WTC11 (cell line): ENCODE measurements at regions not wholly inside any gene's neighbourhood (a gene's known extent, or its start where the extent isn't known, plus 50 kb on each side); places are given as distances from the start of the nearest gene placed in this dataset.

Experiments
- ATF1 ChIP-seq: sonication (generic); formaldehyde crosslinking; IDR thresholded peaks from 2 replicates; pipeline ENCODE4 v1.8.1; 2023; ENCODE audit warnings: mild to moderate bottlenecking, moderate library complexity, missing genetic modification reagents
- FOXJ3 ChIP-seq: sonication (generic); formaldehyde crosslinking; IDR thresholded peaks from 2 replicates; pipeline ENCODE4 v1.9.0; 2021; ENCODE audit warnings: missing genetic modification reagents, mild to moderate bottlenecking, borderline replicate concordance
- IRF2 ChIP-seq: sonication (generic); formaldehyde crosslinking; IDR thresholded peaks from 2 replicates; pipeline ENCODE4 v1.8.0; 2022; ENCODE audit warnings: low read depth, missing genetic modification reagents, borderline replicate concordance
- ZBTB21 ChIP-seq: sonication (generic); formaldehyde crosslinking; IDR thresholded peaks from 2 replicates; pipeline ENCODE4 v1.8.1; 2023; ENCODE audit warnings: mild to moderate bottlenecking, missing genetic modification reagents, borderline replicate concordance
- ZNF121 ChIP-seq: sonication (generic); formaldehyde crosslinking; IDR thresholded peaks from 2 replicates; pipeline ENCODE4 v1.8.0; 2023; ENCODE audit warnings: missing genetic modification reagents
- TF ChIP-seq, protein P1 (sequence below): sonication (generic); formaldehyde crosslinking; IDR thresholded peaks from 2 replicates; pipeline ENCODE4 v1.8.0; 2022; ENCODE audit warnings: mild to moderate bottlenecking, missing genetic modification reagents
- TF ChIP-seq, protein P2 (sequence below): sonication (generic); formaldehyde crosslinking; IDR thresholded peaks from 2 replicates; pipeline ENCODE4 v1.8.0; 2023; ENCODE audit warnings: mild to moderate bottlenecking, missing genetic modification reagents
- TF ChIP-seq, protein P3 (sequence below): sonication (generic); formaldehyde crosslinking; conservative IDR thresholded peaks from 2 replicates; pipeline ENCODE4 v1.8.1; 2022; ENCODE audit warnings: mild to moderate bottlenecking, missing genetic modification reagents
- TF ChIP-seq, protein P4 (sequence below): fragments of 200-600 bp; IDR thresholded peaks from 2 replicates; pipeline ENCODE4 v1.8.0; 2022; ENCODE audit warnings: antibody characterized with exemption
- TF ChIP-seq, protein P5 (sequence below): sonication (generic); formaldehyde crosslinking; conservative IDR thresholded peaks from 2 replicates; pipeline ENCODE4 v1.8.1; 2023; ENCODE audit warnings: mild to moderate bottlenecking, low read depth, missing genetic modification reagents, moderate library complexity

DNA sequence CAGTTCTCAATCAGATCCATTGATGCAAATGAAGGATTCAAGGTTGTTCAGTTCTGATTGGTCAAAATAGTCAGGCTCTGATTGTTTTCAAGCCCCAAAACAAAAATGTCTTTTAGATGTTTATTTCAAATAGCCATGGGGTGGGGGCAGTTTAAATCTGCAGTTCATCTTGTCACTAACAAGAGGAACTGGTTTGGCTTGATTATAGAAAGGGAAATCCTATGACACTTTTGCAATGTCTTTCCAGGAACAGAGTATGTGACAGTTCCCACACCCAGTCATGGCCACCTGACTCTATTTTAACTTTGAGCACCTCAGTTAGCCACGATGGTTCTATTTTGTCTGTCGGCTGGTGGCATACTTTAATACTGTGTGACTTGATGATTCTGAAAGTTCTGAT is 1544.1 kb downstream of the PLA2G4A start:
- no peak for TF ChIP-seq ZNF121 (CRISPR knock-in tag)
- TF ChIP-seq FOXJ3 (CRISPR knock-in tag): no peak
- no peak for TF ChIP-seq IRF2 (CRISPR knock-in tag)
- TF ChIP-seq, protein P1, sequence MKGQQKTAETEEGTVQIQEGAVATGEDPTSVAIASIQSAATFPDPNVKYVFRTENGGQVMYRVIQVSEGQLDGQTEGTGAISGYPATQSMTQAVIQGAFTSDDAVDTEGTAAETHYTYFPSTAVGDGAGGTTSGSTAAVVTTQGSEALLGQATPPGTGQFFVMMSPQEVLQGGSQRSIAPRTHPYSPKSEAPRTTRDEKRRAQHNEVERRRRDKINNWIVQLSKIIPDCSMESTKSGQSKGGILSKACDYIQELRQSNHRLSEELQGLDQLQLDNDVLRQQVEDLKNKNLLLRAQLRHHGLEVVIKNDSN (CRISPR knock-in tag): no peak
- no peak for TF ChIP-seq ZBTB21 (CRISPR knock-in tag)
- TF ChIP-seq, protein P2, sequence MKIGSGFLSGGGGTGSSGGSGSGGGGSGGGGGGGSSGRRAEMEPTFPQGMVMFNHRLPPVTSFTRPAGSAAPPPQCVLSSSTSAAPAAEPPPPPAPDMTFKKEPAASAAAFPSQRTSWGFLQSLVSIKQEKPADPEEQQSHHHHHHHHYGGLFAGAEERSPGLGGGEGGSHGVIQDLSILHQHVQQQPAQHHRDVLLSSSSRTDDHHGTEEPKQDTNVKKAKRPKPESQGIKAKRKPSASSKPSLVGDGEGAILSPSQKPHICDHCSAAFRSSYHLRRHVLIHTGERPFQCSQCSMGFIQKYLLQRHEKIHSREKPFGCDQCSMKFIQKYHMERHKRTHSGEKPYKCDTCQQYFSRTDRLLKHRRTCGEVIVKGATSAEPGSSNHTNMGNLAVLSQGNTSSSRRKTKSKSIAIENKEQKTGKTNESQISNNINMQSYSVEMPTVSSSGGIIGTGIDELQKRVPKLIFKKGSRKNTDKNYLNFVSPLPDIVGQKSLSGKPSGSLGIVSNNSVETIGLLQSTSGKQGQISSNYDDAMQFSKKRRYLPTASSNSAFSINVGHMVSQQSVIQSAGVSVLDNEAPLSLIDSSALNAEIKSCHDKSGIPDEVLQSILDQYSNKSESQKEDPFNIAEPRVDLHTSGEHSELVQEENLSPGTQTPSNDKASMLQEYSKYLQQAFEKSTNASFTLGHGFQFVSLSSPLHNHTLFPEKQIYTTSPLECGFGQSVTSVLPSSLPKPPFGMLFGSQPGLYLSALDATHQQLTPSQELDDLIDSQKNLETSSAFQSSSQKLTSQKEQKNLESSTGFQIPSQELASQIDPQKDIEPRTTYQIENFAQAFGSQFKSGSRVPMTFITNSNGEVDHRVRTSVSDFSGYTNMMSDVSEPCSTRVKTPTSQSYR (CRISPR knock-in tag): no peak
- TF ChIP-seq, protein P3, sequence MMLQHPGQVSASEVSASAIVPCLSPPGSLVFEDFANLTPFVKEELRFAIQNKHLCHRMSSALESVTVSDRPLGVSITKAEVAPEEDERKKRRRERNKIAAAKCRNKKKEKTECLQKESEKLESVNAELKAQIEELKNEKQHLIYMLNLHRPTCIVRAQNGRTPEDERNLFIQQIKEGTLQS (CRISPR knock-in tag): no peak
- TF ChIP-seq, protein P4, sequence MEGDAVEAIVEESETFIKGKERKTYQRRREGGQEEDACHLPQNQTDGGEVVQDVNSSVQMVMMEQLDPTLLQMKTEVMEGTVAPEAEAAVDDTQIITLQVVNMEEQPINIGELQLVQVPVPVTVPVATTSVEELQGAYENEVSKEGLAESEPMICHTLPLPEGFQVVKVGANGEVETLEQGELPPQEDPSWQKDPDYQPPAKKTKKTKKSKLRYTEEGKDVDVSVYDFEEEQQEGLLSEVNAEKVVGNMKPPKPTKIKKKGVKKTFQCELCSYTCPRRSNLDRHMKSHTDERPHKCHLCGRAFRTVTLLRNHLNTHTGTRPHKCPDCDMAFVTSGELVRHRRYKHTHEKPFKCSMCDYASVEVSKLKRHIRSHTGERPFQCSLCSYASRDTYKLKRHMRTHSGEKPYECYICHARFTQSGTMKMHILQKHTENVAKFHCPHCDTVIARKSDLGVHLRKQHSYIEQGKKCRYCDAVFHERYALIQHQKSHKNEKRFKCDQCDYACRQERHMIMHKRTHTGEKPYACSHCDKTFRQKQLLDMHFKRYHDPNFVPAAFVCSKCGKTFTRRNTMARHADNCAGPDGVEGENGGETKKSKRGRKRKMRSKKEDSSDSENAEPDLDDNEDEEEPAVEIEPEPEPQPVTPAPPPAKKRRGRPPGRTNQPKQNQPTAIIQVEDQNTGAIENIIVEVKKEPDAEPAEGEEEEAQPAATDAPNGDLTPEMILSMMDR: no peak
- TF ChIP-seq ATF1 (CRISPR knock-in tag): no peak
- TF ChIP-seq, protein P5, sequence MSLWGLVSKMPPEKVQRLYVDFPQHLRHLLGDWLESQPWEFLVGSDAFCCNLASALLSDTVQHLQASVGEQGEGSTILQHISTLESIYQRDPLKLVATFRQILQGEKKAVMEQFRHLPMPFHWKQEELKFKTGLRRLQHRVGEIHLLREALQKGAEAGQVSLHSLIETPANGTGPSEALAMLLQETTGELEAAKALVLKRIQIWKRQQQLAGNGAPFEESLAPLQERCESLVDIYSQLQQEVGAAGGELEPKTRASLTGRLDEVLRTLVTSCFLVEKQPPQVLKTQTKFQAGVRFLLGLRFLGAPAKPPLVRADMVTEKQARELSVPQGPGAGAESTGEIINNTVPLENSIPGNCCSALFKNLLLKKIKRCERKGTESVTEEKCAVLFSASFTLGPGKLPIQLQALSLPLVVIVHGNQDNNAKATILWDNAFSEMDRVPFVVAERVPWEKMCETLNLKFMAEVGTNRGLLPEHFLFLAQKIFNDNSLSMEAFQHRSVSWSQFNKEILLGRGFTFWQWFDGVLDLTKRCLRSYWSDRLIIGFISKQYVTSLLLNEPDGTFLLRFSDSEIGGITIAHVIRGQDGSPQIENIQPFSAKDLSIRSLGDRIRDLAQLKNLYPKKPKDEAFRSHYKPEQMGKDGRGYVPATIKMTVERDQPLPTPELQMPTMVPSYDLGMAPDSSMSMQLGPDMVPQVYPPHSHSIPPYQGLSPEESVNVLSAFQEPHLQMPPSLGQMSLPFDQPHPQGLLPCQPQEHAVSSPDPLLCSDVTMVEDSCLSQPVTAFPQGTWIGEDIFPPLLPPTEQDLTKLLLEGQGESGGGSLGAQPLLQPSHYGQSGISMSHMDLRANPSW (CRISPR knock-in tag): no peak
